Suprapubic skin (tissue), 4 donors: ENCODE measurements at regions not wholly inside any gene's neighbourhood (a gene's known extent, or its start where the extent isn't known, plus 50 kb on each side); places are given as distances from the start of the nearest gene placed in this dataset.

Experiments used
- DNase-seq, 2 donors: peaks; one replicate each; pipeline ENCODE4 v3.0.0-alpha.2; 2019; ENCODE audit warnings: low spot score in 2 of 2
- H3K27ac ChIP-seq: fragments of 200-600 bp; sonication (generic); one replicate; pipeline ENCODE4 v1.5.1; 2019
- H3K27me3 ChIP-seq: fragments of 200-600 bp; sonication (generic); one replicate; pipeline ENCODE4 v1.5.1; 2019
- H3K36me3 ChIP-seq: fragments of 200-600 bp; sonication (generic); one replicate; pipeline ENCODE4 v1.5.1; 2019
- H3K4me1 ChIP-seq: fragments of 200-600 bp; sonication (generic); one replicate; pipeline ENCODE4 v1.5.1; 2019
- H3K4me3 ChIP-seq: fragments of 200-600 bp; sonication (generic); one replicate; pipeline ENCODE4 v1.5.1; 2019; ENCODE audit warnings: mild to moderate bottlenecking
- H3K9me3 ChIP-seq: fragments of 200-600 bp; sonication (generic); one replicate; pipeline ENCODE4 v1.5.1; 2019
- CTCF ChIP-seq, 2 donors: fragments of 200-600 bp in 1 of 2; fragments of 450-650 bp in 1 of 2; sonication (generic) in 1 of 2; IDR thresholded peaks; one replicate each; pipeline ENCODE4 v1.5.1; 2016 to 2019; ENCODE audit warnings: antibody characterized with exemption in 2 of 2, mild to moderate bottlenecking in 1 of 2, moderate library complexity in 1 of 2
- EP300 ChIP-seq: sonication (generic); formaldehyde crosslinking; IDR thresholded peaks from one replicate; pipeline ENCODE4 v1.6.1; 2017; ENCODE audit warnings: antibody characterized with exemption
- POLR2A ChIP-seq, 2 donors: fragments of 450-650 bp; IDR thresholded peaks; one replicate each; pipeline ENCODE4 v1.6.1; 2017; ENCODE audit warnings: antibody characterized with exemption in 2 of 2, mild to moderate bottlenecking in 2 of 2, moderate library complexity in 2 of 2
- POLR2AphosphoS5 ChIP-seq, 3 donors: sonication (generic); formaldehyde crosslinking; IDR thresholded peaks; one replicate each; pipeline ENCODE4 v1.6.1; 2017; ENCODE audit warnings: antibody characterized with exemption in 3 of 3
- WGBS: methylation state at CpG from one replicate; pipeline ENCODE4 v1.1.5; 2018; 5-methylcytosine and 5-hydroxymethylcytosine counted together

- TF ChIP-seq EP300 (no peak), CTCF (IDR thresholded peaks at IDR 0.05) (no peak), POLR2A (IDR thresholded peaks at IDR 0.05) (no peak), POLR2AphosphoS5 (IDR thresholded peaks at IDR 0.05) (no peak)
- 82% methylated on average over 3 of the region's 3 CpGs for WGBS
- no peak for DNase-seq
- no peaks in the 10 kb centered on the region for H3K27me3 ChIP-seq
- H3K9me3 ChIP-seq: no peaks in the 10 kb centered on the region
- H3K36me3 ChIP-seq: no peaks in the 10 kb centered on the region
- no peak overlapping the region for H3K4me3 ChIP-seq
- no peaks in the 10 kb centered on the region for H3K4me1 ChIP-seq
- H3K27ac ChIP-seq: no peak overlapping the region
Measured at GRCh38 chr12:61070640-61071414, 1189.4 kb upstream of the USP15 start.

- Histone ChIP-seq H3K27me3 (no peaks in the 10 kb centered on the region), H3K36me3 (no peaks in the 10 kb centered on the region), H3K4me3 (no peak overlapping the region), H3K4me1 (no peaks in the 10 kb centered on the region), H3K9me3 (no peaks in the 10 kb centered on the region), H3K27ac (no peak overlapping the region)
- TF ChIP-seq CTCF (IDR thresholded peaks at IDR 0.05) (no peak), POLR2A (IDR thresholded peaks at IDR 0.05) (no peak), EP300 (no peak), POLR2AphosphoS5 (IDR thresholded peaks at IDR 0.05) (no peak)
- no peak for DNase-seq
Measured at GRCh38 chr12:61072717-61073116, 1187.5 kb upstream of the USP15 start.

GRCh38 chr12:61095111-61095510 lies 1165.1 kb upstream of the USP15 start:
- Histone ChIP-seq H3K9me3 (peaks cover 4% of the 10 kb centered on the region), H3K27me3 (no peaks in the 10 kb centered on the region), H3K36me3 (no peaks in the 10 kb centered on the region), H3K4me1 (no peaks in the 10 kb centered on the region), H3K27ac (no peak overlapping the region), H3K4me3 (no peak overlapping the region)
- no peak for DNase-seq
- WGBS: 24% methylated on average over 2 of the region's 2 CpGs
- no peak for TF ChIP-seq EP300
- TF ChIP-seq POLR2A (IDR thresholded peaks at IDR 0.05): no peak
- no peak for TF ChIP-seq POLR2AphosphoS5 (IDR thresholded peaks at IDR 0.05)
- TF ChIP-seq CTCF (IDR thresholded peaks at IDR 0.05): no peak

- DNase-seq: no peak
- H3K27ac ChIP-seq: no peak overlapping the region
Measured at GRCh38 chr12:61098031-61098580, 1162.1 kb upstream of the USP15 start.

More at GRCh38 chr12:61098031-61098580, 1162.1 kb upstream of the USP15 start:
- 78% methylated on average over 6 of the region's 7 CpGs for WGBS
- no peaks in the 10 kb centered on the region for H3K36me3 ChIP-seq
- H3K4me3 ChIP-seq: no peak overlapping the region
- H3K4me1 ChIP-seq: no peaks in the 10 kb centered on the region
- H3K9me3 ChIP-seq: no peaks in the 10 kb centered on the region
- TF ChIP-seq POLR2A (IDR thresholded peaks at IDR 0.05) (no peak), CTCF (IDR thresholded peaks at IDR 0.05) (no peak), POLR2AphosphoS5 (IDR thresholded peaks at IDR 0.05) (no peak), EP300 (no peak)
- no peaks in the 10 kb centered on the region for H3K27me3 ChIP-seq
